AML-193 (cell line): ENCODE measurements at regions not wholly inside any gene's neighbourhood (a gene's known extent, or its start where the extent isn't known, plus 50 kb on each side); places are given as distances from the start of the nearest gene placed in this dataset.
A peak's percentile ranks its signal among the peaks of the same experiment; 100 is the strongest.

ENCODE experiments used
- DNase-seq, 2 experiments: peaks; one replicate each; lab custom pipeline; 2025; lab: John Stamatoyannopoulos, UW

DNA sequence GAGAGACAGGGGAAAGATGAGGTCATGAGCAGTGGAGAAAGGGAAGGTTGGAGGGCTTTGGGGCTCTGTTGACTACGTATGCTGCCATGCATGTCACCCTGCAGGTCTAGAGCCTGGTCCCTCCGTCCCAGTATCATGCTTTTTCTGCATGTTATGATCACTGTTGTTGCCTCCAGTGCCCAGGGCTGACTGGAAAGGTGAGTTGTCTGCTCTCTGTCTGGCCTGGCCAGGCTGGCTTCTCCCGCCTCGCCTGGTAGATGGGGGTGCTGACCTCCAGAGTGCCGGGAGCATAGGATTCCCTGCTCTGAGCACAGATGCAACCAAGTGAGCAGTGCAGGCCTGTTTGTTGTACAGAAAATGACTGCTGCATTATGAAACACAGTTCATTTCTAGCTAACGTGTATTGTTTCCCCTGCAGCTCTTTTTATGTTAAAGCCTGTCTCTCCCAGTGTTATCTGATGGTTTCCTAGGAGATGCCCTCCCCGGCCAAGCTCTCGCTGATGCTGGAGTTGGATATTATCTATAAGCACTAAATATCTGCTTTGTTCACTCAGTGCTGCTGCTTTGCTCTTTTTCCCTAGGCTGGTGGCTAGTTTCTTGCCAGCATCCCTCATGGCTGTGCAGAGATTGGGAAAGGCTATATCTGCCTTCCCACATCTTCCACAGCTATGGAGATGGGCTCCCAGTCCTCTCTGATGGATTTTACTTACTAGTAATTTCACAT is 158.2 kb downstream of the TDRD15 start:
- DNase-seq: no peak

DNA sequence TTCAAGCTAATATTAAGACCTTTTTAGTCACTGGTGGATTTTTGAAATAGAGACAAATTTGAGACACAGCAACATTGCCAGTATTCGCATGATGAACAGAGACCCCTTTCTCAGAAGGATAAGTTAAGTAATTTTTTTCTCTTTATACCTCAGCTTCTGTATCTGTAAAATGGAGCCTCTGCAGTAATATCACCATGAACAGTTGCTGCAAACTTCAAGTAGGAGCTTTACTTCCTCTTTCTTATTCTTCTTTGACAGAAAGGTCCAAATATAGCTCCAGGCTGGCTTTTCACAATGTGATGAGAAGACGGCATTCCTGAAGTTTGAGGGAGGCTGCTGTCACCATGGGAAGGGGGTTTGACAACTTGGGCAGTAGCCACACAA is 158.7 kb downstream of the TDRD15 start:
- no peak for DNase-seq

DNA sequence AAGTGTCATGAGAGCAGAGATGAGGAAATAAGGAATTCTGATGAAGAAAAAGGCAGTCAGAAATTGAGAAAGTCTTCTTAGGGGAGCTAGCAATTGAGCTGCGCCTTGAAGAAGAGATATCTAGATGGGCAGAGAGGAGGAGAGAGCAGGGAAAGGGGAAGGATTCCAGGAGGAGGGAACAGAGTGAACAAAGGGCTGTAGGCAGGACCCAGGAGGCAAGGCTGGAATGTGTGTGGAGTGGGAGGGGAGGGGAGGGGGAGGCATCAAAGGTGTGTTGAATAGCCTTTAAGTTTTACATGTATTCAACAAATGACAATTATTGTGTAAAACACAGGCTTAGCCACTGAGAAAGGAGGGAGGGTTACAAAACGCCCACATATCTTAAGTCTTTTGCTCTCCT is 164.5 kb downstream of the TDRD15 start:
- DNase-seq: no peak

DNA sequence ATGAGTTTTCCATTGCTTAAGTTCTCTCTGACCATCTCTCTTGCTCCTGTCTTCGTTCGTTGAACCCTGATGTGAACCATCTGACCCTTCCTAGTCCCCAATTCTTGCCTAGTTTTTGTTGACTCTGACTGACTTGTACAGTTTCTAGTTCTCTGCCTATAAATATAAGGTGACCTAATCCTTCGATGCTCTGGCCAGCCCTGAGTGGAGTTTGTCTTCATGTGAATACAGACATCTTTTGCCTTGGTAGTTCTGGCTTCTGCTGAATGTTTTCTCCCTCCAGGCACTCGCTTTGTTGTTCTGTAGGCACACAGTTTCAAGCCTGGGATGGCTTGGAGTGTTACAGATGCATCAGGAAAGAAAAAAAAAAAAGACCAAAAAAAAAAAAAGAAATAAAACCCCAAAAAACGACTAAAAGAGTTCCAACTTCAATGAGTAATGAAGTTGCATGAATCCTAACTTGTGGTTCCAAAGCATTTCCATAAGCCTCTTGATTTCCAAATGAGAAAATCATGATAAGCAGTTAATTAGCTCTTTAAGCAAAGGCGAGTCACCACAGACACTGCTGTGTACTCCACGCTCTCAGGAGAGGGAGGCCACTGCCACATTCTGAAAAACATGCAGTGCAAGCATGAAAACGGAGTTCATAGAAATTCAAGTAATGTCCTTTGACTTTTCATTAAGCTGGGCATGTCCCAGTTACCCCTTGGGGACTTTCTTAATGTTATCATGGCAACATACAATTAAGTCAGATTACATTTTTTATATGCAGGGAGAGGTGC is 165.2 kb downstream of the TDRD15 start:
- DNase-seq: no peak

DNA sequence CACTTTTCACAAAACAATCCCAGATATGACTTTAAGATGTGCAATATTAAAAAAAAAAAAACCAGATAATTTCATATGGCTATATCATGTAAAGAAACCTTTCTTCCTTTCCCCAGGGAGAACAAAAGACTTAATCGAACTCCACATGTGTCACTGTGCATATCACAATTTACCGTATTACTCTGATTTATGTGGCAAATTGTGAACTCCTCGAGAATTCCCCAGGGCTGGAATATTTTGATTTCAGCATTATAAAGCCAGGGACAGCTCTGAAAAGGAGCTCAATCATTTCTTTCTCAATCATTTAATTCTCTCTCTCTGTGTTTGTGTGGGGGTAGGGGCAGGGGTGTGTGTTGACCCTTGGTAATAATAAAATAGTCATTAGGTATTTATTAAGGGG is 165.8 kb downstream of the TDRD15 start:
- DNase-seq: no peak

DNA sequence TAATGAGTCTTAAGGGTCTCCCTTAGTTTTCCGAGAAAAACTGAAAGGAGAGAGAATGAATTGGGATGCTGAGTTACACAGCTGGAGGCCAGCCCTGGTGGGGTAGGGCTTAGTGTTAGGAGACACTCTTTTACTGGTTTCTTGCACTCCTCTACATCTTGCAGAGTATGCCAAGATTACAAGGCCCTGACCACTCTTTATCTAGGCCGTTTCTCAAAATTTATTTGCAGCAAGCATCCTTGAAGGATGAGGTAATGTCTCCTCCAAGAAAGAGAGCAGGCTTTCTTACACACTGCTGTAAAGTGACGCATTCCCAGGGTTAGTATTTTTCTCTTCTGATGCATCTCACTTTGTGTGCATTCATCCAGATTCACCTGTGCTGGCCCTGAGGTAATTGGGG is 166.2 kb downstream of the TDRD15 start:
- DNase-seq: no peak

DNA sequence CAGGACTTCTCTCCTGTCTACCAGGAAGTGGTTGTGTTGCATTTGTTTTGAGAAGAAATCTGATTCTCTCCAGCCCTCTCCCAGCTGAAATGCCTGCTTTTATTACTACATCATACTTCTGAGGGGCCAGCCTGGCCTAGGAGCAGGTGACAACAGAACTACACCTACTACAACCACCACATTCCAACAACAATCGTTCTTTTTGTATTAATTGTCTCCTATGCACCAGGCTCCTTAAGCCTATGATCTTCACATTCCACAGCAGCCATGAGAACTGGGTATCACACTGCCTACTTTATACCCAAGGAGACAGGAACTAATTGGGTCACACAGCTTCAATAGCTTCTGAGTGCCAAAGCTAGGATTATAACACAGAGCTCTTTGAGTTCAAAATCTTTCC is 167.7 kb downstream of the TDRD15 start:
- DNase-seq: no peak

DNA sequence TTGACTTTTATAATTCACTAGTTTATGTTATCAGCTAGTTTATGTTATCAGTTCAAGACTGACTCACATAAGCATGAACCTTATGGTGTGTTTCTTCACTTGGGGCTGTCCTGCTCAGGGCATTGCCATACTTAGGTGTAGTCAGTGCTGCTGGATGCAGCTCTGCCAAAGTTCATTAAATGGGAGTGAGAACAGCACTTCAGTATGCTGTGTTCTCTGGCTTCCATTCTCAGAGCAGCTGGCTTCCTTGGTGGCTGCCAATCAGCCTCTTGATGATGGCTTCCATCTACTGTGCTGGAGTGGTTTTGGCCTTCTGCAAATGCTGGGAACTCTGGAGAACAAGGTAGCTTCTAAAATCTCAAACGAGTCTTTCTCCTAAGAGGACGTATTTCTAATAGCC is 170.7 kb downstream of the TDRD15 start:
- DNase-seq: no peak

DNA sequence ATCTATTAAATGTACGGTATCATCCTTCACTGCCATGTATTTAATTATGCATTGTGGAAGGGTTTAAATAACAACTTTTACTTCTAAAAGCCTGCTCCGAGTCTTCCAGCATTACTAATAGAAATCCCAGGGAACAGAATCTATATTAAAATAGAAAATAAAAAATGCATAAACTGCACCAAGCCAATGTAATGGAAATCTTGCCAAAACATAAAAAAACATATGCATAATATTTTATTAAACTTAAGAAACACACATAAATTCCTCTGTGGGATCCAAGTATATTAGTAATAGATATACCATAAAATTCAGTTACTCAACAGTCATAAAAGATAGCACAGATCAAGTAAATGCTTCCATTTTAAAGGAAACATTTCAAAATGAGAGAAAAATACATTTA is 175.6 kb downstream of the TDRD15 start:
- no peak for DNase-seq

DNA sequence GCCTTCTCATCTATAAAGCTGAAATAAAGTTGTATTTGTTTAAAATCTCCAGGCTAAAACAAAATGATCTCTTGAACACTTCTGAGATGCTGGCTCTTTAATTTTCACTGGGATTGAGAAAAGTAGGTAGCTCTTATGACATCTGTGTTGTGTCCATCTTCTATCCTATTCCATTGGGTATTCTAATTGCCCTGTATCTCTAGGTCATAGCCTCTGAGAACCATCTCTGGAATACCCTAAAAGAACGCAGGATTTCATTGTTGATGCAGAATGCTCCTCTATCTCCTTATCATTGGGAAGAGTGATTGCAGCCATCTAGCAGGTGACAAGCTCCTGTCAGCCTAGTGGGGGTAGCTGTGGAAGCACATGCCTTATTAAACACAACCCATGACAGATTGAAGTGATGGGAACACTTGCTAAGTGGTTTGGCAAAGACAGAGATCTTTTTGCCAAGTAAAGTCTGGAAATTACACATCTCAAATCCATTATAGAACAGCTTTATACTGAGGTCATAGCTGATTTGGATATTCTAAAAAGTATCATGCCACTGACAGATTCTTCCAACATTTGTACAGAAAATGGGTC is 178.2 kb downstream of the TDRD15 start:
- DNase-seq: no peak

DNA sequence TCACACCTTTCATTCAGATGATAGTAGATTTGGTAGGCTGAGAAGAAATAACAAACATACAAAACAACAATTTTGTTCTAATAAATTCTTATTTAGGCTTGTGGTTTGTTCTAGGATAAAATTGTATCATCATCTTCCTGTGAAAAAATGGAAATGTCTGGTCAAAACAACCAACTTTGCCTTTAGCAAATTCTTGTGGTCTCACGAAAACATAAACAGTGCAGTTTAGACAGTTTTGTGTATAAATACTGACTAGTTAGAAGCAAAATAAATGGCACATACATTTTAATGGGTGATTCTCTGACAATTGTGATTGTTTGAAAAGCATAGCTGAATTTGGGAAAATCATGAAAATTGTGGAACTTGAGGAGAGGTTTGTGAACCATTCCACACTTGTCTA is 180.1 kb downstream of the TDRD15 start:
- DNase-seq: no peak

DNA sequence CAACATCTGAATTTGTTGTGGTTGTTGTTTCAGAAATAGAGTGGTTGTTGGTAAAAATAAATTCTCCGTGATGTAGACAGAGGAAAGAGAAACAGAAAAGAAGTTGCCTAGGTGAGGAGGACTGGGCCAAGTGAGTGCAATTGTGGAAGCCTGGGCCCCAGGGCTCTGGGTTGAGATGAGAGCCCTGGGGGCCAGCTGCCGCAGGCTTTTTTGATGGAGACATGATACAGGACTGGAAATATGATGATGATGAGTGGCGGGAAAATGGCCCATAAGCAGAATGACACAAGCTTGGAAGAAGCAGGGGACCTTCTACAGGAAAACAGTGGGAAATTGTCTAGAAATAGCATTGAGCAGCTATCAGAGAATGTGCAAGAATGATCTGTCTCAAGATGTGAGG is 181.8 kb downstream of the TDRD15 start:
- DNase-seq: no peak

DNA sequence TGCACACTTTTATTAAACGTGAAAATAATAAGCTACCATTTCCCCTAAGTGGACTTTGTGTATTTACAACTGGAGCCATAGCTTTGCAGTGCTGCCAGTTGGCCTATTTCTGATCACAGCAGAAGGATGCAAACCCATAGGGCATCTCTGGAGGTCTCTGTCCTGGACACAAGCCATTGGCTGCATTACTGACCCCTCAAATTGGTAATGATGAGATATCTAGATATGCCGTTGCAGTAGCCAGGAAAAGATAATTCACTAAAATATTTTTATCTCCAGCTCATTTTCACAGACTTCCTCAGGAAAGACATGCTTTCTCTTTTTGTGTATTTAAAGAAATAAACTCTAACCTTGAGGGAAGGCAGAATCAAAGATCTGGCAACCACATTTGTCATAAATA is 182.5 kb downstream of the TDRD15 start:
- DNase-seq: no peak

DNA sequence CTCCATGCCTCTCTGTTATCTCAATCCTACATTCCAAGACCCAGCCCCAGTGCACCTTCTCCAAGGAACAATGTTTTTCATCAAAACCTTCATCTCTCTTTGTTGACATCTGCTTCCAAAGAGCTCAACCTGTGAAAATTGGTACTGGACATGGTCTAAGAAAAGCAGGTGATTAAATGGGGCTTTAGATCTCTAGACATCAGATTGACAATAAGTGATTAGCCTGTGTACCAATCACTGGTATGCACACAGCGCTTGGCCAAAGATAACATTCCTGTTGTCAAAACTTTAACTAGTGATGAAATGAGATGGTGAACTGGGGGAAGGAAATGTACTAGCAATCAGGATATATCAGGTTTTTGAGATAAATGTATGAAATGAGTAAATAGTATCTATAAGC is 183.3 kb downstream of the TDRD15 start:
- DNase-seq: no peak

DNA sequence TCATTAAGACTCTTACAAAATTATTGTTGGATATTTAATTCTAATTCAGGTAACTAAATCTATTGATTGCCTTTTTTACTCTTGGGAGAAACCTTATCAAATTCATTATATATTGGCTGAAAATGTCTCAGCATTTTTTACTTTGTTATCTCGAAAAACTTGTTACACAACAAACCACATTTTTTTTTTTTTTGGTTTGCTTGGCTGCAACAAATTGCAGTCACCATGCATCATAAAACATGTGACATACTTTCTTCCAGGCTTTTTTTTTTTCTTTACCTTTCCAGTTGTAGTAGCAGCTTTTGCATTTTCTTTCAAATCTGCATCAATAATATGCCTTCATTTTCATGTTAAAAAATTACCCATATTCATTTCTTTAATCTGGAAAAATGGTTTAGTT is 186.7 kb downstream of the TDRD15 start:
- no peak for DNase-seq

DNA sequence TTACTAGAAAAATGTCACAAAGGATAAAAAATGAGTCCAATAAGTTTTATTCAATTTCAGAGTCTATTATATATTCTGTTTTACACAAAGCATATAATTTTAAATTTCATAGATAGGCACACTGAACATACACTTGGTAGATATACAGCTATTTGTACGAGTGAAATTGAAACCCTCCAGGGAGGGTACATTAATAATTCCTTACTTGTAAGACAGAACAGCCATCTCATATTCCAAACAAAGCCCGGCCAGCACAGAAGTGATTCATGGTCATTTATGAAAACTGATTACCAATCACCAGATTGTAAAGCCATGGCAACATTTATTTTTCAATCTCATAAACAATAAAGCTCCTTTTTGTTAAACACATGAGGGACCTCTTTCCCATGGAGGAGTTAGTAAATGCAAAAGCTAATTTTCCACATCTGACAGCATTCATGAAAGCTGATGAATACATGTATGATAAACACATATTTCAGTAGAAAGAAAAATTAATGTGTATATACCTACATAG is 190.6 kb downstream of the TDRD15 start:
- no peak for DNase-seq

DNA sequence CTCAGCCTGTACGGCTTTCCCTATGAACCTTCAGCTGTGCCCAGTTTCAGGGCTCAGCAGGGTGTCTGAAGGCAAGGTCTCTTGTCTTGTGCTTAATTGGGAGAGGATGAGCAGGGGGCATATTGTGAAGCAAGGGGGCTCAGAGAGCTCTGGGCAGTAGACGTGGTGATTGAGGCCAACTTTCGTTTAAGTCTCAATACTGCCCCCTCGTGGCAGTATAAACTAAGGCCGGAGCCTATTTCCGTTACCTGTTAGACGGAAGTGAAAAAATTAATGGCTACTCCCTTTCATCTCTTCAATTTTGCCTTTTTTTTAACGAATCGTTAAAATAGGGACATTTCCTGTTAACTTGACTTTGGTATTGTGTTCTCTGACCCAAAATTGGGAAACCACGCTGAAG is 193.4 kb downstream of the TDRD15 start:
- DNase-seq: peak; percentile 11 to 13

DNA sequence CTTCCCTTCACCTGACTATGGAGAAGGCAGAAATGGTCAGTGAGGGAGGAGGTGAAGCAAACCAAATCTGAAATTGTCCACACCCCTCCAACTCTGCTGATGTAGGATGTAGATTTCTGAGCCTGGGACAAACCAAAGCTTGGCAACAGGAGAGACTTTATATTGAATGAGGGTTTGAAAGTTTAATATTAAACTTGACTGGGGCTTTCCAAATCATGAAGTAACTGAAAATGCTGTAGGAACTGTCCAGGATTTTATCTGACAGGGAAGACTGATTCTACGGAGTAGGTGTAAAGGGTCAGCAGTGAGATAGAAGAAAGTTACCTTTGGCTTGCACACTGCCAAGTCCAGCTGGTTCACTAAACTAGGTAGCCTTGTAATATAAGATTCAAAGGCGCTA is 194.5 kb downstream of the TDRD15 start:
- no peak for DNase-seq

DNA sequence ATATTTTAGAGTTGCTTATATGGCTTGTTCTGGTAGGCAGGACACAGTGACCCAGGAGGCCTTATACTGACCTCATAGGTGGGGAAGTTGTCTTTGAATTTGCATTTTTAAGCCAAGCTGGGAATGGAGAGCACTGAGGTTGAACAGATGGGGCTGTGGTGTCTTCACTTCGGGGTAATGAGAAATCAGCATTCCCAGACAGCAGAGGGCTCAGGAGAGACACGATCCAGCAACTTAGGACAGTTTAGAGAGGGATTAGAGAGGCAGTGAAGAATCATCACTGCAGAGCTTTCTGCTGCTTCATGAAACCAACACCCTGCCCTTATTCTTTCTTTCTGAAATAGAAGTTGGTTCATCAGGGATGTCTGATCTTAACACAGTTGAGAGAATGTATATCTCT is 202.4 kb downstream of the TDRD15 start:
- no peak for DNase-seq

DNA sequence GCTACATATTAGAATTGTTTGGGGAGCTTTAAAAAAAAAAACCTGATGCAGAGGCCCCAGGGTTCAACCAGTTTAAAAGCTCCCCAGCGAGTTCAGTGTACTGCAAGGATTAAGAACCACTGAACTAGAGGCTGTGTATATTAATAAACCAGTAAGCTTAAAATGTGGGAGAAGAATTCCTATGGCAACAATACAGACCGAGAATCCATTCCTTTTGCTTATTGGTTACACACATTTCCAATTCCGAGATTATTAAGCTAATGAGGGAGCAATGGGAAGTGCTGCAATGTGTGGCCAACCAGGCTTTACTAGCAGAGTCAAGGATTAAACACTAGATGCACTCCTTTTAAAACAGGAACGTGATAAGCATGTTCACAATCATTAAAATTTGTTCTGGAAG is 204.4 kb downstream of the TDRD15 start:
- no peak for DNase-seq

DNA sequence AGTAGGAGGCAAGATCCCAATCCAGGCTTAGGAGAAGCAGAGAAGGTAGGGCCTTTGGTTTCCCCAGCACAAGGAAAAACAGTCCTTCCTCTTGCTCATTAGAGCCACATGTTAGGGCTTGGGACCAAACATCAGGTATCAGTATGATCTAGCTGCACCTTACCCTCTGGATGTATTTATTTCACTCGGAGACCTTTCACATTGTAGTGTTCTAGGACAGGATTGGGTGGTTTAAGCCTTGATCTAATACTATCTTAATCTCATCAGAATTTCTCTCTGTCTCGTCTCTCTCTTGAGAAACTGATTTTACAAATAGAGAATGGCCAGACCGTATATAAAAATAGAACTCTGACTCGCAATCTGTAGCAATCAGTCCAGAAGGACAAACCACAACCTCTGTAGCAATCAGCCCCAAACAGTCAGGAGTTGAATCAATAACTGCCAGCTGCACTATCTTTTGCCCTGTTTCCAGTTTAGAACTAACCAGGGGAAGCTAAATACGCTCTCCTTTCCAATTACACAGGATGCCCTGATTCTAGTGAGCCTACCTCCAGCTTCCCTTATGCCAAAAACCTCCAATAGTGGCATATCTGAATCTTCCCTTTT is 207.1 kb downstream of the TDRD15 start:
- DNase-seq: peak; percentile 58 to 61

DNA sequence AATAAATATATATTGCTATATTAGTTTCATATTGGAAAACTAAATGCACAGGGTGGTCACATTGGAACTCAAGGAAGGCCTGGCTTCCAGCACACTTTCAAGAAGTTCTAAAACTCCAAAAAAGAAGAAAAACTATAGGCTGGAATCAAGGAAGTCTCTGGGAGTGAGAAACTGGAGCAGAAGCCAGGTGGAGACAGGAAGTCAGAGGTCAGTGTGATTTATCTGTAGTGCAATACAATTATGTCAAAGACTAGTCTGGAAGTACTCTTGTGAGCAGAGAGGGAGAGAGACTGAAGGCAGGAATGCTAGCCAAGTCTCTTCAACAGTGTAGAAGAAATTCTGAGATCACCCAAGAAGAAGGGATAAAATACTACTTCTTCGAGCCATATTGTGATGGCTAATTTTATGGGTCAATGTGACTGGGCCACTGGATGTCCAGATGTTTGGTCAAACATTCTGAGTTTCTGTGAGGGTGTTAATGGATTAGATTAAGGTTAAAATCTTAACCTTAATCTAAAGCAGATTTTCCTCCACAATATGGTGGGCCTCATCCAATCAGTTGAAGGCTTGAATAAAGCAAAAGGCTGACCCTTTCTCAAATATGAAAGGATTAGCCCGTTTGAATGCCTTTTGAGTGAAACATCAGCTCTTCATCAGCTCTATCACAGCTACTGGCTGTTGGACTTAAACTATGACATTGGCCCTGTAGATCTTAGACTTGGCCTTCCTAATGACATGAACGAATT is 208.0 kb downstream of the TDRD15 start:
- DNase-seq: no peak
